ENCODE measurements at regions not wholly inside any gene's neighbourhood (a gene's known extent, or its start where the extent isn't known, plus 50 kb on each side); places are given as distances from the start of the nearest gene placed in this dataset.

DNA sequence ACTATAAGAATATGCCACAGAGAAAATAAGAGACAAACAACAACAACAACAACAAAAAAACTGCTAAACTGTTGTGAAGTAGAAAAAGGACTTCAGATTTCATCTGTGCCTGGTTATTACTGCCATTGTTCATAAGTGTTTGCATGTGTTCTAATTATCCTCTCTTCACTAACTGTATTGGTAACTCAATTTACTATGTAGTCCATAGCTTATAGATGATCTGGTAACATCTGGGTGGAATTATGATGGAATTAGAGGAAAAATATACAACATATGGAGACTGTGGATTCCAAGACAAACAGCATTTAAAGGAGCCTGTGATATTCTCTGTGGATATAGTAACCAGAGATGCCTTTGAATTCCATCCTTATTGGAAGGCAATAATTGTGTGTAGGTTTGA is 1891.5 kb upstream of the PIK3C3 start:
- no peaks in the 10 kb centered on the region for H3K4me1 ChIP-seq (ENCODE audit: insufficient read depth, low read length, poor library complexity, severe bottlenecking)
- H2AFZ ChIP-seq (ENCODE audit: low read length) = no peak overlapping the region
- no TSS peak for BruUV-seq (replicated peaks)
- no peaks in the 10 kb centered on the region for H4K20me1 ChIP-seq (ENCODE audit: insufficient read depth, low read length)
- H3K79me2 ChIP-seq (ENCODE audit: insufficient read depth, low read depth, low read length) = no peaks in the 10 kb centered on the region
- intact Hi-C loops (cut with micrococcal nuclease; ENCODE audit: unreplicated experiment) = no loop called here
- H3K36me3 ChIP-seq (ENCODE audit: insufficient read depth, low read length) = no peaks in the 10 kb centered on the region
- H3K4me2 ChIP-seq (ENCODE audit: low read length) = no peak overlapping the region
- no peaks in the 10 kb centered on the region for H3K9me2 ChIP-seq (ENCODE audit: insufficient read depth, low read length)
- DNase-seq (ENCODE audit: low spot score) = no peak
- no peaks in the 10 kb centered on the region for H3K9me3 ChIP-seq (ENCODE audit: low read length)
- ChIA-PET CTCF (ENCODE audit: unreplicated experiment) (no interaction called here), POLR2A (no interaction called here)
- TF ChIP-seq, protein P1, sequence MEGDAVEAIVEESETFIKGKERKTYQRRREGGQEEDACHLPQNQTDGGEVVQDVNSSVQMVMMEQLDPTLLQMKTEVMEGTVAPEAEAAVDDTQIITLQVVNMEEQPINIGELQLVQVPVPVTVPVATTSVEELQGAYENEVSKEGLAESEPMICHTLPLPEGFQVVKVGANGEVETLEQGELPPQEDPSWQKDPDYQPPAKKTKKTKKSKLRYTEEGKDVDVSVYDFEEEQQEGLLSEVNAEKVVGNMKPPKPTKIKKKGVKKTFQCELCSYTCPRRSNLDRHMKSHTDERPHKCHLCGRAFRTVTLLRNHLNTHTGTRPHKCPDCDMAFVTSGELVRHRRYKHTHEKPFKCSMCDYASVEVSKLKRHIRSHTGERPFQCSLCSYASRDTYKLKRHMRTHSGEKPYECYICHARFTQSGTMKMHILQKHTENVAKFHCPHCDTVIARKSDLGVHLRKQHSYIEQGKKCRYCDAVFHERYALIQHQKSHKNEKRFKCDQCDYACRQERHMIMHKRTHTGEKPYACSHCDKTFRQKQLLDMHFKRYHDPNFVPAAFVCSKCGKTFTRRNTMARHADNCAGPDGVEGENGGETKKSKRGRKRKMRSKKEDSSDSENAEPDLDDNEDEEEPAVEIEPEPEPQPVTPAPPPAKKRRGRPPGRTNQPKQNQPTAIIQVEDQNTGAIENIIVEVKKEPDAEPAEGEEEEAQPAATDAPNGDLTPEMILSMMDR (conservative IDR thresholded peaks at IDR 0.05; ENCODE audit: low read length) = no peak
- TF ChIP-seq EZH2phosphoT487 (IDR thresholded peaks at IDR 0.05; ENCODE audit: borderline replicate concordance, low read depth, low read length) = no peak
- no peak overlapping the region for H3K27ac ChIP-seq (ENCODE audit: low read depth, low read length, poor library complexity, severe bottlenecking)
- H3K4me3 ChIP-seq (ENCODE audit: low read depth, low read length, poor library complexity, severe bottlenecking) = no peak overlapping the region

DNA sequence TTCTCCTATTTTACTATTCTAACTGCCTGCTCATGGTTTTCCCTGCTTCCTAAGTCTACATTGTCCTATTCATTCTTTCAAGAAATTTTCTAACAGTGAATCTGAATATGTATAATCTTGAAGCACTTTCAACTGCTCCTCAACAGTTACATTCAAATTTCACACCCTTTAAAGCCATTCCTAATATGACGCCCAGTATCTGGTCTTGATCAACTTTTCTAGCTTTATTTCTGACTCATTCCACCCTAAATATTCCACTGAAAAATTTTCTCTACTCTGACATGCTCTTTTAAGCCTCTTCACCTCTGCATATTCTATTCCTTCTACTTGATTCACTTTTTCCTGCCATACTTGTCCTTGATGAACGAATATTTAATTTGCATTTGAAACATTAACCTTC is 1893.9 kb upstream of the PIK3C3 start:
- ChIA-PET CTCF (ENCODE audit: unreplicated experiment) (no interaction called here), POLR2A (no interaction called here)
- no peak for DNase-seq (ENCODE audit: low spot score)
- no peaks in the 10 kb centered on the region for H4K20me1 ChIP-seq (ENCODE audit: insufficient read depth, low read length)
- no peak overlapping the region for H3K27ac ChIP-seq (ENCODE audit: low read depth, low read length, poor library complexity, severe bottlenecking)
- no TSS peak for BruUV-seq (replicated peaks)
- TF ChIP-seq EZH2phosphoT487 (IDR thresholded peaks at IDR 0.05; ENCODE audit: borderline replicate concordance, low read depth, low read length) = no peak
- TF ChIP-seq, protein P1 (conservative IDR thresholded peaks at IDR 0.05; ENCODE audit: low read length) = no peak
- no peak overlapping the region for H3K4me3 ChIP-seq (ENCODE audit: low read depth, low read length, poor library complexity, severe bottlenecking)
- H3K4me2 ChIP-seq (ENCODE audit: low read length) = no peak overlapping the region
- H3K9me2 ChIP-seq (ENCODE audit: insufficient read depth, low read length) = no peaks in the 10 kb centered on the region
- no peaks in the 10 kb centered on the region for H3K9me3 ChIP-seq (ENCODE audit: low read length)
- no peak overlapping the region for H2AFZ ChIP-seq (ENCODE audit: low read length)
- H3K4me1 ChIP-seq (ENCODE audit: insufficient read depth, low read length, poor library complexity, severe bottlenecking) = no peaks in the 10 kb centered on the region
- intact Hi-C loops (cut with micrococcal nuclease; ENCODE audit: unreplicated experiment) = no loop called here
- no peaks in the 10 kb centered on the region for H3K36me3 ChIP-seq (ENCODE audit: insufficient read depth, low read length)
- H3K79me2 ChIP-seq (ENCODE audit: insufficient read depth, low read depth, low read length) = no peaks in the 10 kb centered on the region

DNA sequence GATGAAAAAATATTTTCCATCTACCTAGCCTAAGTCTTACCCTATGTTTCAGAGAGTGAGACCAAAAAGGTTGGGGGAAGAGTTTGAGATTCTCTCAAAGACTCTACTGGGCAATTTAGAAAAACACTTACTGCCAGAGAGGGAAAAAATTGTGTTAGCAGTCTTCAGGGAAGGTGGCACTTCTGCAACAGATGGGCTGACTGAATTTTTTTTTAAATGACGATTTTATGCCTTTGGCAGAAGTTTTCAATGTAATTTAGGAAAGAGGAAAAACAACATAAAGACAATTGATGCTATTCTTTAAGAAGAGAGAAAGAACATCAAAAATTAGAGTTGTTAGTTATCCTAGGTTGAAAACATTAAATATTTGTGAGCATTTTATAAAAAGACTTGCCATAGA is 1894.5 kb upstream of the PIK3C3 start:
- Histone ChIP-seq H3K9me2 (ENCODE audit: insufficient read depth, low read length) (no peaks in the 10 kb centered on the region), H3K4me3 (ENCODE audit: low read depth, low read length, poor library complexity, severe bottlenecking) (no peak overlapping the region), H3K4me2 (ENCODE audit: low read length) (no peak overlapping the region), H3K4me1 (ENCODE audit: insufficient read depth, low read length, poor library complexity, severe bottlenecking) (no peaks in the 10 kb centered on the region), H3K79me2 (ENCODE audit: insufficient read depth, low read depth, low read length) (no peaks in the 10 kb centered on the region), H3K27ac (ENCODE audit: low read depth, low read length, poor library complexity, severe bottlenecking) (no peak overlapping the region), H2AFZ (ENCODE audit: low read length) (no peak overlapping the region), H4K20me1 (ENCODE audit: insufficient read depth, low read length) (no peaks in the 10 kb centered on the region), H3K9me3 (ENCODE audit: low read length) (no peaks in the 10 kb centered on the region), H3K36me3 (ENCODE audit: insufficient read depth, low read length) (no peaks in the 10 kb centered on the region)
- BruUV-seq (replicated peaks) = no TSS peak
- ChIA-PET POLR2A (no interaction called here), CTCF (ENCODE audit: unreplicated experiment) (no interaction called here)
- intact Hi-C loops (cut with micrococcal nuclease; ENCODE audit: unreplicated experiment) = no loop called here
- TF ChIP-seq, protein P1 (conservative IDR thresholded peaks at IDR 0.05; ENCODE audit: low read length) = no peak
- TF ChIP-seq EZH2phosphoT487 (IDR thresholded peaks at IDR 0.05; ENCODE audit: borderline replicate concordance, low read depth, low read length) = no peak
- DNase-seq (ENCODE audit: low spot score) = no peak
